VCaP (cell line): ENCODE measurements at regions not wholly inside any gene's neighbourhood (a gene's known extent, or its start where the extent isn't known, plus 50 kb on each side); places are given as distances from the start of the nearest gene placed in this dataset.

Experiments used
- H3K27ac ChIP-seq: fragments of 450-650 bp; 2 replicates; pipeline ENCODE4 v1.5.1; 2017
- TF ChIP-seq, protein P1 (sequence below): fragments of 450-650 bp; conservative IDR thresholded peaks from 2 replicates; pipeline ENCODE4 v1.5.1; 2017; ENCODE audit warnings: mild to moderate bottlenecking, moderate library complexity

DNA sequence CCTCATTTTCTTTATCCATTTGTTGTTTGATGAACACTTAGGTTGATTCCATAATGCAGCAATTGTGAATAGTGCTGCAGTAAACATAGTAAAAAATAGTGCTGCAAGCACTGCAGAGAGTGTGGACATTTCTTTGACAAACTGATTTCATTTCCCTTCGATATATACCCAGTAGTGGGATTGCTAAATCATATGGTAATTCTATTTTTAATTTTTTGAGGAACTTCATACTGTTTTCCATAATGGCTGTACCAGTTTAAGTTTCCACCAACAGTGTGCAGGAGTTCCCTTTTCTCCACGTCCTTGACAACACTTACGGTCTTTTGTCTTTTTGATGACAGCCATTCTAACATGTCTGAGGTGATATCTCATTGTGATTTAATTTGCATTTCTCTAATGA lies 138.2 kb upstream of the PLPPR1 start:
- no peak overlapping the region for H3K27ac ChIP-seq
- TF ChIP-seq, protein P1, sequence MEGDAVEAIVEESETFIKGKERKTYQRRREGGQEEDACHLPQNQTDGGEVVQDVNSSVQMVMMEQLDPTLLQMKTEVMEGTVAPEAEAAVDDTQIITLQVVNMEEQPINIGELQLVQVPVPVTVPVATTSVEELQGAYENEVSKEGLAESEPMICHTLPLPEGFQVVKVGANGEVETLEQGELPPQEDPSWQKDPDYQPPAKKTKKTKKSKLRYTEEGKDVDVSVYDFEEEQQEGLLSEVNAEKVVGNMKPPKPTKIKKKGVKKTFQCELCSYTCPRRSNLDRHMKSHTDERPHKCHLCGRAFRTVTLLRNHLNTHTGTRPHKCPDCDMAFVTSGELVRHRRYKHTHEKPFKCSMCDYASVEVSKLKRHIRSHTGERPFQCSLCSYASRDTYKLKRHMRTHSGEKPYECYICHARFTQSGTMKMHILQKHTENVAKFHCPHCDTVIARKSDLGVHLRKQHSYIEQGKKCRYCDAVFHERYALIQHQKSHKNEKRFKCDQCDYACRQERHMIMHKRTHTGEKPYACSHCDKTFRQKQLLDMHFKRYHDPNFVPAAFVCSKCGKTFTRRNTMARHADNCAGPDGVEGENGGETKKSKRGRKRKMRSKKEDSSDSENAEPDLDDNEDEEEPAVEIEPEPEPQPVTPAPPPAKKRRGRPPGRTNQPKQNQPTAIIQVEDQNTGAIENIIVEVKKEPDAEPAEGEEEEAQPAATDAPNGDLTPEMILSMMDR: no peak

DNA sequence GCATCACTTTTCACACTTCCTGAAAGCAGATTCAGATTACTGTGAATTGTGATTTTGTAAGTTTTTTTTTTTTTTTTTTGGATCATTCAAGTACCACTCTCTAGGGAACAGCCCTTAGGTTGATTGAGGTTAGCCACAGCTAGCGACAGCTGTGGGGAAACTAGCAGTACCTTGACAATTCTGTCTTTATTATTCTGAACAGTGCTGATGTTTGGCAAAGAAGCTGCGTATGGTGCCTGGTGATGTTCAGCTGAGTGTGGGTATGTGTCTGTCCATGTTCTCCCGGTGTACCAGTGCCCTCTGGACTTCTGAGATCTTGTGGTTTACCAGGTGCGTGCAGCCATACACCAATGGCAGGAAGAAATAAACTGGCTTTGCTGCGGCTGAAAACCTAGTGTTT lies 117.3 kb upstream of the PLPPR1 start:
- TF ChIP-seq, protein P1: no peak
- H3K27ac ChIP-seq: no peak overlapping the region

DNA sequence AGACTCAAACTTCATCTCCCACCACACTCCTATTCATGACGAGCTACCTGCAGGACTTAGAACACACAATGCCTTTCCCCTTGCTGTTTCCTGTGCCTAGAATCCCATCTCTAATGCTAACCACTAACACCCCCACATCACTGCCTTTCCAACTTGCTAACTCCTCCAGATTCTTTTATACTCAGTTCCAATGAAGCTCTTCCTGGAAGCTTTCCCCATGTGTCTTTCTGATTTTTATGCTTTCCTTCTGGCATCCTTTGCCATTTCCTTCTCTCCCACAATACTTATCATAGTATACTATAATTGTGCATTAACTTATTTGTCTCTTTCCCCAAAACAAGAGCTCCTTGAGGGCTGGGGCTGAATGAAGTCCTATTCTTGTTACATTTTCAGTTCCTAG lies 115.3 kb upstream of the PLPPR1 start:
- TF ChIP-seq, protein P1: no peak
- no peak overlapping the region for H3K27ac ChIP-seq

DNA sequence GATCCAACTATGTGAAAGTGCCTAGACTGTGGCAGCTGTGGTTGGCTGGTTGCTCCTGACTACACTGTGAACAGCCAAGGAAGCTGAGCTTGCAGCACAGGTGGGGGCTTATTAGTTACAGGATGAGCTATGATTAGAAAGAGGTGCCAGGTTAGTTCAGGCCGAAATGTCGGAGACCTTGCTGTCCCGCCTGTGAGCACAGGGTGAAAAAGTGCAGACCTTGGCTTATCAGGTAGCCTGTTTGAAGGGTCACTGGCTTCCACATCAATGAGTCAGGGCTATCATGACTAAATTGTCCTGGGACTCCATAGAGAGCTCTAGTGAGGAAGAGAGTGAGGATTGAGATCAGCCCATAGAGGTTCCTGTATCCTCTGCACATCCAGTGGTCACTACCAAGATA lies 114.3 kb upstream of the PLPPR1 start:
- TF ChIP-seq, protein P1: no peak
- no peak overlapping the region for H3K27ac ChIP-seq

DNA sequence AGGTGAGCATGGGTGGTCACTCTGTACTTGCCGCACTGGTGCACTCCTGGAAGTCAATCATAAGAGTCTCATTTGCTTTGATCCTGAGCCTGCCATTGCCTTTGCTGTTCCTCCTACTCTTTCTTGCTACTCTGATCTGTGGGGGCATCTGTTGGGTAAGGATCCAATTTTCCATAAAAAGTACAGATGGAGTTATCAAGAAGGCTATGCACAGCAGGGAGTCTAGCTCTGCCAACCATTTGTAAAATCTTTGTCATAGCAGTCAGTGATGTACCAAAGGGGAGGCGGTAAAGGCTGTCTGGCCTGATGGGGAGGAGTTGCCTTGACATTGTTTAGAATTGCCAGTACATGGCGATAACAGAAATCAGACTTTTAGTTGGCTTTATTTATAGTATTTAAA lies 109.0 kb upstream of the PLPPR1 start:
- TF ChIP-seq, protein P1: no peak

DNA sequence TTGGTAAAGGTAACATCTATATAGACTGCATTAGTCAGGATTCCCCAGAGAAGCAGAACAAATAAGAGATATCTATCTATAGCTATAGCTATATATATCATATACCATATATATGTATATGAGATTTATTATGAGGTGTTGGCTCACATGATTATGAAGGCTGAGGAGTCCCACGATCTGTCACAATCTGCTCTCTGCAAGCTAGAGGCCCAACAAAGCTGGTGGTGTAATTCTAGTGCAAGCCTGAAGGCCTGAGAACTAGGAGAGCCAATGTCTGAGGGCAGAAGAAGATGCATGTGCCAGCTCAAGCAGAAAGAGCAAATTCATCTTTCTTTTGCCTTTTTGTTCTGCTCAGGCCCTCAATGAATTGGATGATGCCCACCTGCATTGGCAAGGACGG lies 102.2 kb upstream of the PLPPR1 start:
- TF ChIP-seq, protein P1: no peak

More for the DNA sequence above, 109.0 kb upstream of the PLPPR1 start:
- no peak overlapping the region for H3K27ac ChIP-seq

DNA sequence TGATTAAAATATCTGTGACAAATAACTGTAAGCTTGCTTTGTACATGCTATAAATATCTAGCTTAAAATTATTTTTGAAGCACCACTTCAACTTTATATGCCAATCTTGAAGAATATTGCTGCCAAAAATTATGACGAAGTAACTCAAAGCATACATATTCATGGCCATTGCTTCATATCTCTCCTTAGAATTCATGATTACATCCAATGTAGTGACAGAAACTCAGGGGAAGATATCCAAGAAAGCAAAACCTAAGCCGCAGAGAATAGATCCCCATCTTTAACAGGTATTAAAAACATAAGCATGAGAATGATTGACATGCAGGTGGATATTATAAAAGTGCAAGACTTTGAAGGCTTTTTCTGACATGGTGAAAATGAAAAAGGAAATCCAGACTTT lies 100.8 kb upstream of the PLPPR1 start:
- H3K27ac ChIP-seq: no peak overlapping the region
- TF ChIP-seq, protein P1: no peak

More for the DNA sequence above, 102.2 kb upstream of the PLPPR1 start:
- H3K27ac ChIP-seq: no peak overlapping the region

DNA sequence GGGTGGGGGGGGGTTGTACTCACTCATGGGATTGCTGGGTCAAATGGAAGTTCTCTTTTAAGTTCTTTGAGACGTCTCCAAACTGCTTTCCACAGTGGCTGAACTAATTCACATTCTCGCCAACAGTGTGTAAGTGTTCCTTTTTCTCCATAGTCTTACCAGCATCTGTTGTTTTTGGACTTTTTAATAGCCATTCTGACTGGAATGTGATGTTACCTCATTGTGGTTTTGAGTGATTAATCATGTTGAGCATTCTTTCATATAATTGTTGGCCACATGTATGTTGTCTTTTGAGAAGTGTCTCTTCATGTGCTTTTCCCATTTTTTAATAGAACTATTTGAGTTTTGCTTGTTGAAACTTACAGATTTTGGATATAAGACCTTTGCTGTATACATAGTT lies 94.9 kb upstream of the PLPPR1 start:
- H3K27ac ChIP-seq: no peak overlapping the region
- TF ChIP-seq, protein P1: no peak
